ENCODE measurements at regions not wholly inside any gene's neighbourhood (a gene's known extent, or its start where the extent isn't known, plus 50 kb on each side); places are given as distances from the start of the nearest gene placed in this dataset.
"Not testable (repeated sequence)": the region's sequence is repeated elsewhere in the genome, so short reads cannot be mapped to it uniquely, and the experiment has no call there.

- DNase-seq: no peak
Measured at GRCh38 chr4:92014067-92014466, 289.7 kb upstream of the GRID2 start.

- DNase-seq: no peak
Measured at GRCh38 chr4:92021203-92021602, 282.6 kb upstream of the GRID2 start.

- no peak for DNase-seq
Measured at GRCh38 chr4:92021788-92022187, 282.0 kb upstream of the GRID2 start.

GRCh38 chr4:92028830-92029229, 274.9 kb upstream of the GRID2 start:
- not testable (repeated sequence) for DNase-seq

- no peak for DNase-seq
Measured at GRCh38 chr4:92031825-92032224, 271.9 kb upstream of the GRID2 start.

- DNase-seq: no peak
Measured at GRCh38 chr4:92035666-92036065, 268.1 kb upstream of the GRID2 start.

- no peak for DNase-seq
Measured at GRCh38 chr4:92045718-92046117, 258.0 kb upstream of the GRID2 start.

- DNase-seq: no peak
Measured at GRCh38 chr4:92047209-92047875, 256.4 kb upstream of the GRID2 start.

GRCh38 chr4:92050875-92051274, 252.9 kb upstream of the GRID2 start:
- DNase-seq: no peak

- DNase-seq: no peak
Measured at GRCh38 chr4:92059615-92060014, 244.2 kb upstream of the GRID2 start.

- DNase-seq: no peak
Measured at GRCh38 chr4:92060333-92060732, 243.4 kb upstream of the GRID2 start.

GRCh38 chr4:92064574-92064973, 239.2 kb upstream of the GRID2 start:
- no peak for DNase-seq

- DNase-seq: no peak
Measured at GRCh38 chr4:92066485-92066884, 237.3 kb upstream of the GRID2 start.

GRCh38 chr4:92071587-92071986, 232.2 kb upstream of the GRID2 start:
- DNase-seq: no peak

GRCh38 chr4:92074839-92075238, 228.9 kb upstream of the GRID2 start:
- no peak for DNase-seq

GRCh38 chr4:92090887-92091286, 212.9 kb upstream of the GRID2 start:
- DNase-seq: no peak

- no peak for DNase-seq
Measured at GRCh38 chr4:92091335-92091734, 212.4 kb upstream of the GRID2 start.

GRCh38 chr4:92099861-92100260, 203.9 kb upstream of the GRID2 start:
- no peak for DNase-seq

- DNase-seq: no peak
Measured at GRCh38 chr4:92100975-92101374, 202.8 kb upstream of the GRID2 start.

- no peak for DNase-seq
Measured at GRCh38 chr4:92101737-92102172, 202.0 kb upstream of the GRID2 start.

GRCh38 chr4:92104506-92104905, 199.3 kb upstream of the GRID2 start:
- no peak for DNase-seq

- DNase-seq: no peak
Measured at GRCh38 chr4:92106816-92107215, 196.9 kb upstream of the GRID2 start.

GRCh38 chr4:92111493-92111892, 192.3 kb upstream of the GRID2 start:
- no peak for DNase-seq

- DNase-seq: no peak
Measured at GRCh38 chr4:92112805-92113204, 191.0 kb upstream of the GRID2 start.

GRCh38 chr4:92120810-92121498, 182.8 kb upstream of the GRID2 start:
- DNase-seq: peak; percentile 59

Measured in left hindlimb (tissue), 1 donor.